Right atrium auricular region (tissue), 2 donors: ENCODE measurements at regions not wholly inside any gene's neighbourhood (a gene's known extent, or its start where the extent isn't known, plus 50 kb on each side); places are given as distances from the start of the nearest gene placed in this dataset.

Experiments used
- DNase-seq: peaks from one replicate; pipeline ENCODE4 v3.0.0-alpha.2; 2019; ENCODE audit warnings: low spot score
- H3K27ac ChIP-seq, 2 donors: fragments of 200-600 bp; sonication (generic); 1 replicate in 1 of 2; 2 replicates in 1 of 2; pipeline ENCODE4 v1.5.1; 2016 to 2019
- H3K27me3 ChIP-seq, 2 donors: fragments of 200-600 bp; sonication (generic); one replicate each; pipeline versions ENCODE4 v1.5.1 to v1.6.0; 2017 to 2019
- H3K36me3 ChIP-seq: fragments of 200-600 bp; sonication (generic); one replicate; pipeline ENCODE4 v1.5.1; 2016
- H3K4me1 ChIP-seq, 2 donors: fragments of 200-600 bp; sonication (generic); one replicate each; pipeline versions ENCODE4 v1.5.1 to v1.6.0; 2017 to 2019
- H3K4me3 ChIP-seq, 2 donors: fragments of 200-600 bp; sonication (generic); 1 replicate in 1 of 2; 2 replicates in 1 of 2; pipeline ENCODE4 v1.5.1; 2017 to 2019; ENCODE audit warnings: mild to moderate bottlenecking in 1 of 2, moderate library complexity in 1 of 2
- H3K9me3 ChIP-seq, 2 donors: fragments of 200-600 bp; sonication (generic); one replicate each; pipeline ENCODE4 v1.5.1; 2019
- TF ChIP-seq, protein P1 (sequence below), 2 donors: fragments of 200-600 bp; sonication (generic); IDR thresholded peaks; one replicate each; pipeline ENCODE4 v1.5.1; 2019; ENCODE audit warnings: antibody characterized with exemption in 2 of 2

DNA sequence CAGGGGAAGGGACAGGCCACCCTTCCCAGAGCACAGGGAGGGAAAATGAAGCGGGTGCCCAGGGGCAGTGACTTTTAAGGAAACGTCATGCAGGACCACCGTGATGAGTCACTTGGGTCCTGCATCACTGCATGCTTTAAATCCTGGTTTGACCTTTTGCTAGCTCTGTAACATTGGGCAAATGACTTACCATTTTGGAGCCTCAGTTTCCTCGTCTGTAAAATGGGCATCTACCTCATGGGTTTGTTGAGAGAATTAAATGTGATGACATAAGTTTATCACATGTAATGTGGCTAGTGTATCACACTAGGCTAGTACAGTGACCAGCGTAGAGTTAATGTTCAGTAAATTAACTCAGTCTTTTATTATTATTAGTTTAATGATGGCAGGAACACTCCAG is 114.8 kb upstream of the IGSF21 start:
- TF ChIP-seq, protein P1, sequence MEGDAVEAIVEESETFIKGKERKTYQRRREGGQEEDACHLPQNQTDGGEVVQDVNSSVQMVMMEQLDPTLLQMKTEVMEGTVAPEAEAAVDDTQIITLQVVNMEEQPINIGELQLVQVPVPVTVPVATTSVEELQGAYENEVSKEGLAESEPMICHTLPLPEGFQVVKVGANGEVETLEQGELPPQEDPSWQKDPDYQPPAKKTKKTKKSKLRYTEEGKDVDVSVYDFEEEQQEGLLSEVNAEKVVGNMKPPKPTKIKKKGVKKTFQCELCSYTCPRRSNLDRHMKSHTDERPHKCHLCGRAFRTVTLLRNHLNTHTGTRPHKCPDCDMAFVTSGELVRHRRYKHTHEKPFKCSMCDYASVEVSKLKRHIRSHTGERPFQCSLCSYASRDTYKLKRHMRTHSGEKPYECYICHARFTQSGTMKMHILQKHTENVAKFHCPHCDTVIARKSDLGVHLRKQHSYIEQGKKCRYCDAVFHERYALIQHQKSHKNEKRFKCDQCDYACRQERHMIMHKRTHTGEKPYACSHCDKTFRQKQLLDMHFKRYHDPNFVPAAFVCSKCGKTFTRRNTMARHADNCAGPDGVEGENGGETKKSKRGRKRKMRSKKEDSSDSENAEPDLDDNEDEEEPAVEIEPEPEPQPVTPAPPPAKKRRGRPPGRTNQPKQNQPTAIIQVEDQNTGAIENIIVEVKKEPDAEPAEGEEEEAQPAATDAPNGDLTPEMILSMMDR (IDR thresholded peaks at IDR 0.05) = no peak
- H3K9me3 ChIP-seq = no peaks in the 10 kb centered on the region
- no peaks in the 10 kb centered on the region for H3K36me3 ChIP-seq
- DNase-seq = no peak
- H3K4me1 ChIP-seq = no peaks in the 10 kb centered on the region
- H3K27me3 ChIP-seq = no peaks in the 10 kb centered on the region
- H3K27ac ChIP-seq = no peak overlapping the region
- H3K4me3 ChIP-seq = no peak overlapping the region

DNA sequence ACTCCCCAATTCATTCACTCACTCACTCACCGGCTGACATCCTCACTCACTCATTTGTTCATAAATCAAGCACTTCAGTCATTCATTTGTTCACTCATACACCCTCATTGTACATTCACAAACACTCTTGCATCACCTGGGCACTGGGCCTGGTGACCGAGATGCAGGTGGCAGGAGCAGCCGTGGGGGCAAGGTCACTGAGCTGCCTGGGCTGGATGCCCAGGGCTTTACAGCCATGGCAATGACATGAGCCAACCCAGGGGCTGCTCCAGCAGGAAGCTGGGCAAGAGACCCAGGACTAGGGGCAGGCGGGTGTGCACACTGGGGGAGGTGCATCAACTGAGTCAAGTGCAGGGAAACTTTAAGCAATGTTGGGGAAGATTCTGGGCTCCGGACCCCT is 113.6 kb upstream of the IGSF21 start:
- no peak overlapping the region for H3K4me3 ChIP-seq
- H3K27ac ChIP-seq = no peak overlapping the region
- TF ChIP-seq, protein P1 (IDR thresholded peaks at IDR 0.05) = no peak
- no peaks in the 10 kb centered on the region for H3K36me3 ChIP-seq
- H3K9me3 ChIP-seq = no peaks in the 10 kb centered on the region
- no peak for DNase-seq
- no peaks in the 10 kb centered on the region for H3K27me3 ChIP-seq
- H3K4me1 ChIP-seq = no peaks in the 10 kb centered on the region

DNA sequence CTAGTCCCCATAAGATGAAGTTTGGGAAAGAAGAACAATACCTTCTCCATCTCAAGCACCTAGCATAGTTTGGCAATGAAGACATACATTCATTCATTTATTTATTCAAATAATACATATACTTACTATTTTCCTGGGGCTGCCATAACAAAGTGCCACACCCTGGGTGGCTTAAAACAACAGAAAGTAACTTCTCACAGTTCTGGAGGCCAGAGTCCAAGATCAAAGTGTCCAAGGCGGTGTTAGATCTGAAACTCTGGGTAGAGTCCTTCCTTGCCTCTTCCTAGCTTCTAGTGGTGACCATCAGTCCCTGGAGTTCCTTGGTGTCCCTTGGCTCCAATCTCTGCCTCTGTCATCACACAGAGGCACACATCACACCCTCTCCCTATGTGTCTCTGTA is 112.1 kb upstream of the IGSF21 start:
- Histone ChIP-seq H3K9me3 (no peaks in the 10 kb centered on the region), H3K36me3 (no peaks in the 10 kb centered on the region), H3K27me3 (no peaks in the 10 kb centered on the region), H3K27ac (no peak overlapping the region), H3K4me3 (no peak overlapping the region), H3K4me1 (no peaks in the 10 kb centered on the region)
- TF ChIP-seq, protein P1 (IDR thresholded peaks at IDR 0.05) = no peak
- DNase-seq = no peak

DNA sequence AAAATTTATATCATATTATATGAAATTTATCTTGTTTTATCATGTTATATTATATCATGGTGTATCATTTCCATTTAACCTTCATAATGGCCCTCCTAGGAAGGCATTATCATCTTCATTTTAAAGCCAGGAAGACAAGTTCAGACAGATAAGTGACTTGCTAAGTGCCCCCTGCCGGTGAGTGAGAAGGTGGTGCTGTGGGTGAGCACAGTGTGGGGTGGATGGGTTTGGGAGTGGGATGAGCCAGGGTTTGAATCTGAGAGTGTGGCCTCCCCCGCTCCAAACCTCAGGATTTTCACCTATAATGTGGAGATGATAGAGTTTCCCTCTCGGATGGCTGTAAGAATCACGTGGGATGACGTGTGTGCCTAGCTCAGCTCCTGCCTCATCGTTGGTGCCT is 108.7 kb upstream of the IGSF21 start:
- no peaks in the 10 kb centered on the region for H3K4me1 ChIP-seq

DNA sequence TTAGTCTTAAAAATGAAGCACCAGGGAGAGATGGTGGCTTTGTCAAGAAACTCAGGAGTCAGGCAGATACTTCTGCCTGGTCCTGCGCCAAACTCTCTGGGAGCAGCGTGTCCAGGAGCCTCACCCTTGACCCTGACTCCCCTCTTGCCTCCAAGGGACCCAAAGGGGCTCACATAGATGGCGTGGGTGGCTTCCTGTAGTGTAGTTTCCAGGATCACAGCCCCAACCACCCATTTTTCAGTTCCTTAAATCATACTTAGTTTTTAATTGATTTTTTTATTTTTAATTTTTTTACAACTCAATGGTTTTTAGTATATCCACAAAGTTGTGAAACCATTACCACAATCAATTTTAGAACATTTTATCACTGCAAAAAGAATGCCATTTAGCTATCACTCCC is 107.7 kb upstream of the IGSF21 start:
- no peaks in the 10 kb centered on the region for H3K27me3 ChIP-seq
- no peak overlapping the region for H3K4me3 ChIP-seq

More for the DNA sequence above, 108.7 kb upstream of the IGSF21 start:
- no peaks in the 10 kb centered on the region for H3K27me3 ChIP-seq
- no peaks in the 10 kb centered on the region for H3K36me3 ChIP-seq
- no peak for DNase-seq
- TF ChIP-seq, protein P1 (IDR thresholded peaks at IDR 0.05) = no peak
- no peak overlapping the region for H3K27ac ChIP-seq
- no peaks in the 10 kb centered on the region for H3K9me3 ChIP-seq
- H3K4me3 ChIP-seq = no peak overlapping the region

DNA sequence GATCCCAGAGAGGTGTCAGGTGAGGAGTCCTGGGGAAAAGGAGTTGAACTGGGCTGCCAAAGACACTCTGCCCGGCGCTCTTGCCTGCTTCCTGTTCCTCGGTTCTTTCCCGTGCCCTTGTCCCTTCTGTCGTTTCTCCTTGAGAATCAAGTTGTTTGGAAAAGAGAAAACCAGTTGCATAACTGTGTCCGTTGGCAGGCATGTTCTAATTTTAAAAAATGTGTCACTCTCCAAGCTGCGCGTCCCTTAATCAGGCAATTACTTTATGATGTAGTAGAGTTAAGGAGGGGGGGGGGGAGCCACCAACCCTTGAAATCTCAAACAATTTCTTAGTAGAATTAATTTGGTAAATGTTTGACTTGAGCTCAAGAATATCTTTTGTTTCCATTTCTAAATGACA is 105.9 kb upstream of the IGSF21 start:
- no peak for DNase-seq
- H3K9me3 ChIP-seq = no peaks in the 10 kb centered on the region
- H3K27ac ChIP-seq = no peak overlapping the region
- H3K4me1 ChIP-seq = no peaks in the 10 kb centered on the region
- no peak overlapping the region for H3K4me3 ChIP-seq
- H3K27me3 ChIP-seq = no peaks in the 10 kb centered on the region
- TF ChIP-seq, protein P1 (IDR thresholded peaks at IDR 0.05) = no peak
- H3K36me3 ChIP-seq = no peaks in the 10 kb centered on the region

More for the DNA sequence above, 107.7 kb upstream of the IGSF21 start:
- Histone ChIP-seq H3K9me3 (no peaks in the 10 kb centered on the region), H3K36me3 (no peaks in the 10 kb centered on the region), H3K27ac (no peak overlapping the region), H3K4me1 (no peaks in the 10 kb centered on the region)
- no peak for DNase-seq
- TF ChIP-seq, protein P1 (IDR thresholded peaks at IDR 0.05) = no peak
